Midbrain (tissue), 1 donor: ENCODE measurements at regions not wholly inside any gene's neighbourhood (a gene's known extent, or its start where the extent isn't known, plus 50 kb on each side); places are given as distances from the start of the nearest gene placed in this dataset.
"Not testable (repeated sequence)": the region's sequence is repeated elsewhere in the genome, so short reads cannot be mapped to it uniquely, and the experiment has no call there.

Experiments
- DNase-seq: peaks from one replicate; lab custom pipeline; 2025; lab: John Stamatoyannopoulos, UW

DNA sequence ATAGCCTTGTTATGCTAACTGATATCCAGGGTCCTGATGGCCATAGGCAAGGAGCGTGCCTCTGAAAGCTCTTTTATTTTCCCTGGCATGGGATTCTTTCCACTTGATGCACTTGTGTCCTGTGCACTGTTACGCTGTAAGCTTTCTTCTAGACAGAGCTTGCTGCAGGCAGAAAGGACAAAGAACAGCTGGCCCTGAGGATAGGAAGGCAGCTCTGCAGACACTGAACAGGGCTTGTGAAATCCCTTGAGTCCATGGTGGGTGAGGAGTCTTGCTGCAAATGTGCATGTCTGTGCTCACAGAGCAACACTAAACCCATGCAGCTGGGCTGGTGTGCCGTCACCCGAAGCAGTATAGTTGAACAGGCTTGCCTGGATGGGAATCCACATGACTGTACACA, 126.6 kb downstream of the AKAP11 start:
- DNase-seq = no peak

GRCh38 chr13:42400188-42400833, 128.4 kb downstream of the AKAP11 start:
- DNase-seq = no peak

DNA sequence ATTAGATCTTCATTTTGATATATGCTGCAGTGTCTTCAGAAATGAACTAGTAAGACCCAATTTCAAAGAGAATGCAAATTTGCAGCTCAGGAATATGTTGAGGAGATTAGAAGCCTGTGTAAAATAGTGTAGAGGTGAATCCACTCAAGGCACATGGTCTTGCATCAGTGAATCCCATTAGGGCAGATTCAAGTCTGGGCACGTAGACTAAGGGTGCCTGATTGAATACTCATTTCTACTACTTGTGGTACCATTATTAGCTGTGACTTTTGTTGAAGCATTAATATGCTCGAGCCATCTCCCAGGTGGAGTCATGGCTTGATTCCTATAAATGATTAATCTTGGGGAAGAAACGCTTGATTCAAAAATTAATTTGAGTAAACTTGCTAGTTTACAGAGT, 129.4 kb downstream of the AKAP11 start:
- DNase-seq = no peak

- DNase-seq = no peak
Observed at GRCh38 chr13:42405665-42406390, 133.9 kb downstream of the AKAP11 start.

GRCh38 chr13:42409075-42409474, 137.1 kb downstream of the AKAP11 start:
- no peak for DNase-seq

GRCh38 chr13:42409551-42409950, 137.6 kb downstream of the AKAP11 start:
- no peak for DNase-seq

DNA sequence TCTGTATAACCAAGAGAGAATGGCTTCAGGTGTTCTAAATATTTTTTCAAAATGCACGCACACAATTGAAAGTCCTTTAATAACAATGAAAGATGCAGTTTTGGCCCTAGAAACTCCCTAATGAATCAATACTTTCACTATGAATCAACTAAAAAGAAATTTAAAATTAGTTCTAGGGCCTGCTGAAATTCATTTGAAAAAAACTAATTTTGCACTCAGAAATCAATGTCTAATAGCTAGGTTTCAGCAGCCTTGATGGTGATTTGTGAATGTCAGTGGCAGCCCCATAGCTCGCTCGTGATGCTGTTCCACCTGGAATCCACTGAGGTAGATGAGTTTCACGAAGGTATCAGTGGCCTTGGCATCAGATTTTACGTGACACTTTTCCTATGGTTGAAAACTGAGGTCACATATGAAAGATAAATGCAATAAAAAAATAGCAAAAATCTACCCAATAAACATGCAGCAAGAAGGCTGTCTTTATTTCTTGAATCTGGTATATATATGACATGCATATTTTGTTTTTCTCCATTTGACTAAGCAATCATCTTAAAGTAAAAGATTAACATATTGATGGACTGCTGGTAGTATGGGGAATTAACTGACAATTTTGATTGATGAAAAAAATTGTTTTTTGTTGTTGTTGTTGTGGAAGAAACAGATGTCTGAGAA, 141.0 kb downstream of the AKAP11 start:
- DNase-seq = no peak

- no peak for DNase-seq
Observed at GRCh38 chr13:42413484-42413815, 141.5 kb downstream of the AKAP11 start.

DNA sequence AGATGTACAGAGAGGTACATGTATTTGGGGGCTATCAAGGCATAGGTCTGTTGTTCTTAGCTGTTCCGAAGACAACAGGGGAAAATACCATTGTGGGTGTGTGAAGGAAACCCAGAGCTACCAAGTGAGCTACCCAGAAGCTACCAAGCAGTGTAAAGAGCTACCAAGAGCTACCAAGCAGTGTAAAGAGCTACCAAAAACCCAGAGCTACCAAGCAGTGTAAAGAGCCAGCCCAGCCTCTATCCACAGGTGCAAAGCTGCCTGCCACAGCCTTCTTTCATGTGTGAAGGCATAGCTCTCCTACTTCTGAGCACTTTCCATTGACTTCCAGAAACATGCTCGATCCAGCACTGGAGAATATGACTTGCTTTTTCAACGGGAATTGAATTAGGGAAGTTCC, 145.7 kb downstream of the AKAP11 start:
- no peak for DNase-seq

DNA sequence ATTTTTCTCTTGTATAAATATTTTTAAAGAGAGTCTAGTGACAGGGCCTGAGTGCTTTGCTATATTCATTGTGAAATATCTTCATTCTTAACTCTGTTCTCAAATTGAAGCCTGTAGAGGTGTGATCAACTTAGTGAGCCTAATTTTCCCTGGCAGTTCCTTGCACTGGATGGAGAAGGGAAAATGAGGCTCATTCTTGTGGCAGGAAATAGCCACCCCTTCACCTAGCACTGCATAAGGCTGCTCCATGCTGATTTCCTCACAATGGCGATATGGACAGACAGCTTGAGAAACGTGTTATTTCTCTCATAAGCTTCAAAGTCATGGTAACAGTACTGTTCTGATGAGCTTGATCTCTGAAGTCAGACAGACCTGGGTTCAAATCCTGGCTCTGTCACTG, 146.2 kb downstream of the AKAP11 start:
- no peak for DNase-seq

- DNase-seq = no peak
Observed at GRCh38 chr13:42420304-42420703, 148.4 kb downstream of the AKAP11 start.

- no peak for DNase-seq
Observed at GRCh38 chr13:42422681-42423080, 150.7 kb downstream of the AKAP11 start.

DNA sequence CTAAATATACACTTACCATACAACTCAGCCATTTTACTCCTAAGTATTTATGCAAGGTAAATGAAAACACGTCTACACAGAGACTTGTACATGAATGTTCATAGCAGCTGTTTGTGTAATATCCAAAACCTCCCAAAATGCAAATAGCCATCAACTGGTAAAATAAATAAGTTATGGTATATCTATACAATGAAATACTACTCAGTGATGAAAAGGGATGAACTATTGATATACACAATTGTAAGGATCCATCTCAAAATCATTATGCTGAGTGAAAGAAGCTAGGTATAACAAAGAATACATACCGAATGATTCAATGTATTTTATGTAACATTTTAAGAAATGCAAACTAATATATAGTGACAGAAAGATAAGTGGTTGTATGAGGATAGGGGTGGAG, 149.8 kb upstream of the TNFSF11 start:
- DNase-seq = no peak

DNA sequence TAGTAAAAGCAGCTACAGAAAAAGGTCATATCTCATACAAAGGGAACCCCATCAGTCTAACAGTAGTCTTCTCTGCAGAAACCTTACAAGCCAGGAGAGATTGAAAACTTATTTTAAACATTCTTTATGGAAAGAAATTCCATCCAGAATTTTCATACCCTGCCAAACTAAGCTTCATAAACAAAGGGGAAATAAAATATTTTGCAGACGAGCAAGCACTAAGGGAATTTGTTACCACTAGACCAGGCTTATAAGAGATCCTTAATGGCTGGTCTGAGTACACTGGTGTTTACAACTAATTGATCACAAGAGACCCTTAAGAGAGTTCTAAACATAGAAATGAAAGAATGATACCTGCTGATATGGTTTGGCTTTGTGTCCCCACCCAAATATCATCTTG, 128.6 kb upstream of the TNFSF11 start:
- DNase-seq = no peak

DNA sequence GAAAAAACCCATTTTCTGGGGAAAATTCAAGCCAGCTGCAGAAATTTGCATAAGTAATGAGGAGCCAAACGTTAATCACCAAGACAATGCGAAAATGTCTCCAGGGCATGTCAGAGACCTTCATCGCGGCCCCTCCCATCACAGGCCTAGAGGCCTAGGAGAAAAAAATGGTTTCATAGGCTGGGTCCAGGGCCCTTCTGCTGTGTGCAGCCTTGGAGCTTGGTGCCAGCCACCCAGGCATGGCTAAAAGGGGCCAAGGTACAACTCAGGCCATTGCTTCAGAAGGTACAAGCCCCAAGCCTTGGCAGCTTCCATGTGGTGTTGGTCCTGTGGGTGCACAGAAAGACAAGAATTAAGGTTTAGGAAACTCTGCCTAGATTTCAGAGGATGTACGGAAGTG, 127.4 kb upstream of the TNFSF11 start:
- not testable (repeated sequence) for DNase-seq

DNA sequence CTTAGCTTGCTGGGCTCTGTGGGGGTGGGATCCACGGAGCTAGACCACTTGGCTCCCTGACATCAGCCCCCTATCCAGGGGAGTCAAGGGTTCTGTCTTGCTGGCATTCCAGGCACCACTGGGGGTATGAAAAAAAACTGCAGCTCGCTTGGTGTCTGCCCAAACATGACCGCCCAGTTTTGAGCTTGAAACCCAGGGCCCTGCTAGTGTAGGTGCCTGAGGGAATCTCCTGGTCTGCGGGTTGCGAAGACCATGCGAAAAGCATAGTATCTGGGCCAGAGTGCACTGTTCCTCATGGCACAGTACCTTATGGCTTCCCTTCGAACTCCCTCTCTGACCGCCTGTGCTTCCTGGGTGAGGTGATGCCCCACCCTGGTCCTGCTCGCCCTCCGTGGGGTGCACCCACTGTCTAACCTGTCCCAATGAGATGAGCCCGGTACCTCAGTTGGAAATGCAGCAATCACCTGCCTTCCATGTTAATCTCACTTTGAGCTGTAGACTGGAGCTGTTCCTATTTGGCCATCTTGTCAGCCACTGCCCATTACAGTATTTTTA, 120.8 kb upstream of the TNFSF11 start:
- DNase-seq = no peak

DNA sequence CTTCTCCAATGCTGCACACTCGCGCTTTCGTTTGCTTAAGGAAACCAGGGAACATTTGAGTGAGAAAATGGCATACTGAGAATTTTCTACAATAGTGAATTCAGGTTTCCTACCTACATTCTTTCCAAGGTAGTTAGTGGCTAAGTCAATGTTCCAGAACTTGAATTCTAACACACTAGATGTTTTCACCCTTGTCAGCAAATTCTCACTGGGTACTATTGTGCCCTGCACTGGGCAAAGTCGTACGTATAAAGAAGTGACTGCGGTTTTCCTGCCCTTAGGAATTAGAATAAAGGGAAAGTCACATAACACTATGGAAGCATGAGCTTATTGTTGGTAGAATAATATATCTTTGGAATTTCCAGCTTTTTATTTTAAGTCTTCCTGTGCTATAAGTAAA, 119.2 kb upstream of the TNFSF11 start:
- DNase-seq = no peak

GRCh38 chr13:42458193-42458592, 115.8 kb upstream of the TNFSF11 start:
- DNase-seq = no peak

- DNase-seq = no peak
Observed at GRCh38 chr13:42466123-42466522, 107.8 kb upstream of the TNFSF11 start.

DNA sequence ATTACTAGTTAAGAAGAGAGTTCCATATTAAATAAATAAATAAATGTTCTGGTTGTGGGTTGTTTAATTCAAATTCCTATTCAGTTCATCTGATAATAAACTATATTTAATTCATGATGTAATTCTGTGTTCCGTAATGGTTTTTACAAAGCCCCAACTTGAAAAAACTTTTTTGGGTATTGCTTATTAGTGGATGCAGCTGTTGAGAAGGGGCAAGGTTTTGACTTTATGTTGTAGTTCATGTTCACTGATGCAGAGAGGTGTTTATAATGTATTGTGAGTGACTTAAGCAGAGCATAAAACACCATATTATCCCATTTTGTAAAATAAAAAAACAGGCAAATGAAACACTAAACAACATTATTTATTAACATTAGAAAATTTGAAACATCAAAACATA, 107.3 kb upstream of the TNFSF11 start:
- DNase-seq = no peak

- no peak for DNase-seq
Observed at GRCh38 chr13:42474954-42475353, 99.0 kb upstream of the TNFSF11 start.

- peak; percentile 3 for DNase-seq
Observed at GRCh38 chr13:42477596-42478190, 96.3 kb upstream of the TNFSF11 start.
